ENCODE measurements at regions not wholly inside any gene's neighbourhood (a gene's known extent, or its start where the extent isn't known, plus 50 kb on each side); places are given as distances from the start of the nearest gene placed in this dataset.
"Not testable (repeated sequence)": the region's sequence is repeated elsewhere in the genome, so short reads cannot be mapped to it uniquely, and the experiment has no call there.

GRCh38 chr4:34335556-34335955 lies 1908.8 kb downstream of the ARAP2 start:
- H3K23ac ChIP-seq (ENCODE audit: insufficient read length); H3K79me1 ChIP-seq (ENCODE audit: low read depth, low read length); H4K91ac ChIP-seq (replicated peaks; ENCODE audit: insufficient read length, low read length); H3K9ac ChIP-seq (replicated peaks in 1 of 4; ENCODE audit: extremely low read depth in 1 of 4, low read depth in 3 of 4, low read length in 3 of 4); H2AK5ac ChIP-seq (ENCODE audit: low read depth, low read length); H4K8ac ChIP-seq (ENCODE audit: extremely low read depth, insufficient read depth, low read length); H3K27me3 ChIP-seq (replicated peaks in 1 of 4; ENCODE audit: control insufficient read depth in 3 of 4, extremely low read depth in 1 of 4, insufficient read depth in 3 of 4, low read length in 3 of 4); H3K36me3 ChIP-seq (ENCODE audit: control insufficient read depth in 2 of 4, insufficient read depth in 4 of 4, low read length in 3 of 4); H3K23me2 ChIP-seq (ENCODE audit: low read depth, low read length); H2BK5ac ChIP-seq (ENCODE audit: low read depth, low read length); H3K4me2 ChIP-seq (ENCODE audit: insufficient read depth in 1 of 2, low read depth in 2 of 2, low read length in 2 of 2); FAIRE-seq; H3K9me3 ChIP-seq (ENCODE audit: insufficient read depth in 2 of 2, low read depth in 1 of 2, low read length in 1 of 2); H2BK120ac ChIP-seq (replicated peaks; ENCODE audit: low read depth, low read length); H3K56ac ChIP-seq (replicated peaks; ENCODE audit: insufficient read length, low read depth, low read length); H3K79me2 ChIP-seq (ENCODE audit: control insufficient read depth in 1 of 2, insufficient read depth in 2 of 2, low read length in 2 of 2); H3K18ac ChIP-seq (ENCODE audit: extremely low read depth, low read length); H4K5ac ChIP-seq (ENCODE audit: insufficient read length, low read depth, low read length); DNase-seq (ENCODE audit: low read depth in 1 of 2, low spot score in 2 of 2); H3K4me1 ChIP-seq (replicated peaks in 1 of 4; ENCODE audit: control insufficient read depth in 3 of 4, insufficient read depth in 4 of 4, low read length in 3 of 4); H4K20me1 ChIP-seq (replicated peaks in 1 of 2; ENCODE audit: control insufficient read depth in 1 of 2, insufficient read depth in 2 of 2, low read length in 2 of 2); H3K14ac ChIP-seq (ENCODE audit: insufficient read length); H2BK15ac ChIP-seq (ENCODE audit: low read length); H3K4me3 ChIP-seq (ENCODE audit: extremely low read depth in 1 of 4, insufficient read depth in 2 of 4, low read depth in 3 of 4, low read length in 4 of 4); CTCF ChIA-PET (ENCODE audit: partially characterized antibody); H2BK20ac ChIP-seq (ENCODE audit: low read length); H3K27ac ChIP-seq (ENCODE audit: low read depth, low read length); H2AFZ ChIP-seq (ENCODE audit: low read length); H3K4ac ChIP-seq (replicated peaks; ENCODE audit: insufficient read length, low read depth, low read length); POLR2A ChIA-PET (ENCODE audit: partially characterized antibody); H2BK12ac ChIP-seq (ENCODE audit: low read depth, low read length): not testable (repeated sequence)
- WGBS, 2 experiments (ENCODE audit: extremely low coverage in 1 of 2, insufficient coverage in 1 of 2, insufficient read length in 1 of 2, insufficient replicate concordance in 2 of 2, low coverage in 1 of 2, low lambda C conversion rate in 2 of 2, missing lambda C conversion rate in 1 of 2), result 97% methylated on average over 11 of the region's 22 CpGs; no CpG with 5 or more reads in 1 of the 2 experiments
